Right atrium auricular region (tissue), 2 donors: ENCODE measurements at regions not wholly inside any gene's neighbourhood (a gene's known extent, or its start where the extent isn't known, plus 50 kb on each side); places are given as distances from the start of the nearest gene placed in this dataset.
A peak's percentile ranks its signal among the peaks of the same experiment; 100 is the strongest.
"Not testable (repeated sequence)": the region's sequence is repeated elsewhere in the genome, so short reads cannot be mapped to it uniquely, and the experiment has no call there.

ENCODE experiments used
- DNase-seq: peaks from one replicate; pipeline ENCODE4 v3.0.0-alpha.2; 2019; ENCODE audit warnings: low spot score
- H3K27ac ChIP-seq, 2 donors: fragments of 200-600 bp; sonication (generic); 1 replicate in 1 of 2; 2 replicates in 1 of 2; pipeline ENCODE4 v1.5.1; 2016 to 2019
- H3K27me3 ChIP-seq, 2 donors: fragments of 200-600 bp; sonication (generic); one replicate each; pipeline versions ENCODE4 v1.5.1 to v1.6.0; 2017 to 2019
- H3K36me3 ChIP-seq: fragments of 200-600 bp; sonication (generic); one replicate; pipeline ENCODE4 v1.5.1; 2016
- H3K4me1 ChIP-seq, 2 donors: fragments of 200-600 bp; sonication (generic); one replicate each; pipeline versions ENCODE4 v1.5.1 to v1.6.0; 2017 to 2019
- H3K4me3 ChIP-seq, 2 donors: fragments of 200-600 bp; sonication (generic); 1 replicate in 1 of 2; 2 replicates in 1 of 2; pipeline ENCODE4 v1.5.1; 2017 to 2019; ENCODE audit warnings: mild to moderate bottlenecking in 1 of 2, moderate library complexity in 1 of 2
- H3K9me3 ChIP-seq, 2 donors: fragments of 200-600 bp; sonication (generic); one replicate each; pipeline ENCODE4 v1.5.1; 2019
- CTCF ChIP-seq, 2 donors: fragments of 200-600 bp; sonication (generic); IDR thresholded peaks; one replicate each; pipeline ENCODE4 v1.5.1; 2019; ENCODE audit warnings: antibody characterized with exemption in 2 of 2

DNA sequence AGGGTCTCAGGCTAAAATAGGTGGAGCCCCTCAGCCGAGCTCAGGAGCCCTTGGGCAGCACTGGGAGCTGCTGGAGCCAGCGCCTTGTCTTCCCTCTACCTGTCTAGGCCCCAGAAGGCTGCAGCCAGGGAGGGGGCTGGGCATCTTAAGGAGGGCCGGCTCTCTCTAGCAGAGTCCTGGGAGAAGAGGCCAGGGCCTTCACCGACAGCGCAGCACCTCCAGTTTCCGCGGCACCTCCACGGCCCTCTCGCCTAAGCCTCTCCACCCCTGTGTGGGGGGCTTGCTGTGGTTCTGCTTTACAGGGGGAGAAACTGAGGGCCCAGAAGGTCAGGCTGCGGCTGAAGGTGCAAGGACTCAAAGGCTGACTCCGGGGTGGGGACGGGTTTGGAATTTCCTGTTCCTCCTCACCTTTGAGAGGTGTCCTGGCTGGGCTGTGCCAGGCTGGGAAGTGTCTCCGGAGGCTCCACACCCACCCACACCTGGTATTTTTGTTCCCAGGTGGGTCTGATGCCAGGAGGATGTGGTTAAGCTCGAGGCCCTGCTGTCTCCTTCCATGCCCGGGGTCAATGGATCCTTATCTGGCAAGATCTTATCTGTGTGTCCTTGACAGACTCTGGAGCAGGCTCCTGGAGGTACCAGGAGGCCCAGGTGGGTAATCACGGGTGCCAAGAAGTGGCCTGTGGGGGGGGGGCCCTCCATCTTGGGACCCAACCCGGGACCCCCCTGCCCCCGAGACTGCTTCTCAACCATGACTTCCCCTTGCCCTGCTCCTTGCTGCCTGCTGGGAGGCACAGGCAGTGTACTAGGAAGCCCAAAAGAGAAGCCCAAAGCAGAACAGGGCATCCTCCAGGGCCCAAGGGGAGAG, 95.3 kb upstream of the FGF3 start:
- DNase-seq = no peak
- Histone ChIP-seq H3K4me3 (no peak overlapping the region), H3K27me3 (no peaks in the 10 kb centered on the region), H3K9me3 (peaks cover 0 to 3% of the 10 kb centered on the region in 2 donors), H3K4me1 (peaks cover 0 to 33% of the 10 kb centered on the region in 2 donors), H3K27ac (peak overlapping the region; percentile 80 to 82), H3K36me3 (no peaks in the 10 kb centered on the region)
- no peak for TF ChIP-seq CTCF (IDR thresholded peaks at IDR 0.05)

- no peak for TF ChIP-seq CTCF (IDR thresholded peaks at IDR 0.05)
- no peak for DNase-seq
These were observed 95.9 kb upstream of the FGF3 start for GRCh38 chr11:69915151-69915500.

GRCh38 chr11:69915501-69916250, 96.5 kb upstream of the FGF3 start:
- Histone ChIP-seq H3K27me3 (no peaks in the 10 kb centered on the region), H3K36me3 (no peaks in the 10 kb centered on the region), H3K27ac (peak overlapping the region; percentile 80 to 82), H3K4me3 (peak overlapping the region in 1 of 2 donors; percentile 19), H3K4me1 (peaks cover 0 to 33% of the 10 kb centered on the region in 2 donors), H3K9me3 (peaks cover 0 to 3% of the 10 kb centered on the region in 2 donors)
- DNase-seq = peak; percentile 88
- peak; percentile 77 to 91 for TF ChIP-seq CTCF (IDR thresholded peaks at IDR 0.05)

More at GRCh38 chr11:69915151-69915500, 95.9 kb upstream of the FGF3 start:
- Histone ChIP-seq H3K27ac (peak overlapping the region; percentile 80 to 82), H3K4me3 (no peak overlapping the region), H3K9me3 (peaks cover 0 to 3% of the 10 kb centered on the region in 2 donors), H3K27me3 (no peaks in the 10 kb centered on the region), H3K36me3 (no peaks in the 10 kb centered on the region), H3K4me1 (peaks cover 0 to 33% of the 10 kb centered on the region in 2 donors)

DNA sequence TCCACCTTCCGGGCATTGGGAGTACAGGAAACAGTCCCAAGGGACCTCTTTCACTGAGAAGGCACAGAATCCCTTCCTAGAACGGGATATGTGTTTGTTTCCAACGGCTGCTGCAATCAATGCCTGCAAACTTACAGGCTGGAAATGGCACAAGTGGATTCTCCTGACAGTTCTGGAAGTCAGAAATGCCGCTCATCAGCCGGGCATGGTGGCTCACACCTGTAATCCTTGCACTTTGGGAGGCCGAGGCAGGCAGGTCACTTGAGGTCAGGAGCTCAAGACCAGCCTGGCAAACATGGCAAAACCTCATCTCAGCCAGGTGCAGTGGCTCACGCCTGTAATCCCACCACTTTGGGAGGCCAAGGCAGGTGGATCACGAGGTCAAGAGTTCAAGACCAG, 97.0 kb upstream of the FGF3 start:
- H3K9me3 ChIP-seq, H3K36me3 ChIP-seq, H3K27me3 ChIP-seq, DNase-seq: not testable (repeated sequence)
- Histone ChIP-seq H3K4me1 (peaks cover 0 to 33% of the 10 kb centered on the region in 2 donors), H3K4me3 (peak overlapping the region in 1 of 2 donors; percentile 19), H3K27ac (peak overlapping the region; percentile 80 to 82)

DNA sequence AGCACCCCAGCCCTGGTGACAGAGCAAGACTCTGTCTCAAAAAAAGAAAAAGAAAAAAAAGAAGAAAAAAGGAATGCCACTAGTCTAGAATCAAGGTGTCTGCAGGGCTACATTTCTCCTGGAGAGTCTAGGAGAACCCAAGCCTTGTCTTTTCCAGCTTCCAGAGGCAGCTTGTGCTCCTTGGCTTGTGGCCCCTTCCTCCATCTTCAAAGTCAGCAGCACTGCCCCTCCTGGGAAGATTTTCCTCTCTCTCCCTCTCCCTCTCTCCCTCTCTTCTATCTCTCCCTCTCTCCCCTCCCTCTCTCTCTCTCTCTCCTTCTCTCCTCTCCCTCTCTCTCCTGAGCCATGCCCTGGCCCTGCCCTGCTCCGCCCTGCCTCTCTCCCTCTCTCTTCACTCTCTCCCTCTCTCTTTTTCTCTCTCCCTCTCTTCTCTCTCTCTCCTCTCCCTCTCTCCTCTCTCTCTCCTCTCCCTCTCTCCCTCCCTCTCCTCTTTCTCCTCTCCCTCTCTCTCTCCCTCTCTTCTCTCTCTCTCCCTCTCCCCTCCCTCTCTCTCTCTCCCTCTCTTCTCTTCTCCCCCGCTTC, 97.7 kb upstream of the FGF3 start:
- no peak for TF ChIP-seq CTCF (IDR thresholded peaks at IDR 0.05)
- Histone ChIP-seq H3K9me3 (peaks cover 0 to 3% of the 10 kb centered on the region in 2 donors), H3K36me3 (no peaks in the 10 kb centered on the region), H3K4me1 (peaks cover 0 to 33% of the 10 kb centered on the region in 2 donors), H3K4me3 (no peak overlapping the region), H3K27ac (peak overlapping the region; percentile 80 to 82), H3K27me3 (no peaks in the 10 kb centered on the region)
- no peak for DNase-seq

- Histone ChIP-seq H3K36me3 (no peaks in the 10 kb centered on the region), H3K4me1 (peaks cover 0 to 33% of the 10 kb centered on the region in 2 donors), H3K27me3 (no peaks in the 10 kb centered on the region), H3K27ac (peak overlapping the region in 1 of 2 donors; percentile 82), H3K9me3 (peaks cover 0 to 3% of the 10 kb centered on the region in 2 donors), H3K4me3 (no peak overlapping the region)
- DNase-seq = no peak
- TF ChIP-seq CTCF (IDR thresholded peaks at IDR 0.05) = no peak
These were observed 98.3 kb upstream of the FGF3 start for GRCh38 chr11:69917529-69917928.
